ENCODE measurements at regions not wholly inside any gene's neighbourhood (a gene's known extent, or its start where the extent isn't known, plus 50 kb on each side); places are given as distances from the start of the nearest gene placed in this dataset.

- TF ChIP-seq CTCF (IDR thresholded peaks at IDR 0.05 in 4 of 5, conservative IDR thresholded peaks at IDR 0.05 in 1 of 5) (no peak), POLR2A (IDR thresholded peaks at IDR 0.05) (no peak)
- DNase-seq, result no peak
- H3K27ac ChIP-seq, result no peak overlapping the region
- H3K36me3 ChIP-seq, result no peaks in the 10 kb centered on the region
- intact Hi-C loops (cut with DNase I; ENCODE audit: low total_unique reads), result no loop called here
- H3K4me1 ChIP-seq, result no peaks in the 10 kb centered on the region
- in situ Hi-C loops (cut with MboI; ENCODE audit: low sequenced_read_pairs in 4 of 4), result no loop called here
- H3K9me3 ChIP-seq, result no peaks in the 10 kb centered on the region
- H3K4me3 ChIP-seq, result no peak overlapping the region
- no peak for ATAC-seq
- no peaks in the 10 kb centered on the region for H3K27me3 ChIP-seq
Observed at GRCh38 chr10:62691336-62691735, 113.2 kb upstream of the ADO start.

- Histone ChIP-seq H3K36me3 (no peaks in the 10 kb centered on the region), H3K4me3 (no peak overlapping the region), H3K27ac (no peak overlapping the region), H3K4me1 (no peaks in the 10 kb centered on the region), H3K9me3 (no peaks in the 10 kb centered on the region), H3K27me3 (no peaks in the 10 kb centered on the region)
- no peak for ATAC-seq
- no peak for DNase-seq
- intact Hi-C loops (cut with DNase I; ENCODE audit: low total_unique reads), result no loop called here
- in situ Hi-C loops (cut with MboI; ENCODE audit: low sequenced_read_pairs in 4 of 4), result no loop called here
- TF ChIP-seq CTCF (IDR thresholded peaks at IDR 0.05 in 4 of 5, conservative IDR thresholded peaks at IDR 0.05 in 1 of 5) (no peak), POLR2A (IDR thresholded peaks at IDR 0.05) (no peak)
Observed at GRCh38 chr10:62692085-62692484, 112.4 kb upstream of the ADO start.

- no peaks in the 10 kb centered on the region for H3K36me3 ChIP-seq
- in situ Hi-C loops (cut with MboI; ENCODE audit: low sequenced_read_pairs in 4 of 4) (no loop called here), intact Hi-C loops (cut with DNase I; ENCODE audit: low total_unique reads) (no loop called here)
- no peaks in the 10 kb centered on the region for H3K4me1 ChIP-seq
- TF ChIP-seq POLR2A (IDR thresholded peaks at IDR 0.05) (no peak), CTCF (IDR thresholded peaks at IDR 0.05 in 4 of 5, conservative IDR thresholded peaks at IDR 0.05 in 1 of 5) (no peak)
- H3K27me3 ChIP-seq, result no peaks in the 10 kb centered on the region
- ATAC-seq (no peak), DNase-seq (no peak)
- peaks cover 0 to under 1% (median 0%) of the 10 kb centered on the region in 3 donors for H3K9me3 ChIP-seq
- H3K27ac ChIP-seq, result no peak overlapping the region
- no peak overlapping the region for H3K4me3 ChIP-seq
Observed at GRCh38 chr10:62693306-62693705, 111.2 kb upstream of the ADO start.

GRCh38 chr10:62694537-62695126 is 109.9 kb upstream of the ADO start:
- no peak overlapping the region for H3K27ac ChIP-seq
- H3K9me3 ChIP-seq, result peaks cover 0 to 14% (median 0%) of the 10 kb centered on the region in 3 donors
- no peak for TF ChIP-seq POLR2A (IDR thresholded peaks at IDR 0.05)
- no peak for TF ChIP-seq CTCF (IDR thresholded peaks at IDR 0.05 in 4 of 5, conservative IDR thresholded peaks at IDR 0.05 in 1 of 5)
- no peaks in the 10 kb centered on the region for H3K4me1 ChIP-seq
- no peaks in the 10 kb centered on the region for H3K27me3 ChIP-seq
- DNase-seq, result no peak
- intact Hi-C loops (cut with DNase I; ENCODE audit: low total_unique reads) (no loop called here), in situ Hi-C loops (cut with MboI; ENCODE audit: low sequenced_read_pairs in 4 of 4) (no loop called here)
- no peak overlapping the region for H3K4me3 ChIP-seq
- no peaks in the 10 kb centered on the region for H3K36me3 ChIP-seq
- ATAC-seq, result no peak

- intact Hi-C loops (cut with DNase I; ENCODE audit: low total_unique reads), result no loop called here
- TF ChIP-seq POLR2A (IDR thresholded peaks at IDR 0.05), result no peak
- TF ChIP-seq CTCF (IDR thresholded peaks at IDR 0.05 in 4 of 5, conservative IDR thresholded peaks at IDR 0.05 in 1 of 5), result no peak
- Histone ChIP-seq H3K27ac (no peak overlapping the region), H3K36me3 (no peaks in the 10 kb centered on the region), H3K27me3 (no peaks in the 10 kb centered on the region), H3K4me3 (no peak overlapping the region), H3K9me3 (peaks cover 0 to 15% (median 0%) of the 10 kb centered on the region in 3 donors), H3K4me1 (no peaks in the 10 kb centered on the region)
- DNase-seq, result no peak
- no peak for ATAC-seq
- in situ Hi-C loops (cut with MboI; ENCODE audit: low sequenced_read_pairs in 4 of 4), result no loop called here
Observed at GRCh38 chr10:62696798-62697197, 107.7 kb upstream of the ADO start.

Data from gastrocnemius medialis (tissue), 4 donors.